ENCODE measurements at regions not wholly inside any gene's neighbourhood (a gene's known extent, or its start where the extent isn't known, plus 50 kb on each side); places are given as distances from the start of the nearest gene placed in this dataset.

- TF ChIP-seq CTCF (IDR thresholded peaks at IDR 0.05; ENCODE audit: low read depth, low read length, poor library complexity, severe bottlenecking) (no peak), EZH2phosphoT487 (IDR thresholded peaks at IDR 0.05; ENCODE audit: borderline replicate concordance, low read length) (no peak)
Measured at GRCh38 chr6:105759015-105759414, 327.1 kb upstream of the PRDM1 start.

Data from DOHH2 (cell line).